HUES6 (cell line): ENCODE measurements at regions not wholly inside any gene's neighbourhood (a gene's known extent, or its start where the extent isn't known, plus 50 kb on each side); places are given as distances from the start of the nearest gene placed in this dataset.

Experiments
- H3K27ac ChIP-seq: 2 replicates; pipeline ENCODE4 v1.7.0; 2013; ENCODE audit warnings: low read depth, mild to moderate bottlenecking, low read length, inconsistent platforms
- H3K27me3 ChIP-seq: 2 replicates; pipeline ENCODE4 v1.6.1; 2013; ENCODE audit warnings: low read length; ENCODE audit not compliant: control insufficient read depth, insufficient read depth
- H3K36me3 ChIP-seq: 2 replicates; pipeline ENCODE4 v1.6.1; 2013; ENCODE audit warnings: low read length; ENCODE audit not compliant: control insufficient read depth, insufficient read depth
- H3K4me1 ChIP-seq: 2 replicates; pipeline ENCODE4 v1.6.1; 2013; ENCODE audit warnings: low read length; ENCODE audit not compliant: control insufficient read depth, insufficient read depth
- H3K4me3 ChIP-seq: 2 replicates; pipeline ENCODE4 v1.5.1; 2013; ENCODE audit warnings: low read depth, low read length
- H3K9ac ChIP-seq: one replicate; pipeline ENCODE4 v1.6.1; 2013; ENCODE audit warnings: mild to moderate bottlenecking, low read length
- H3K9me3 ChIP-seq: 2 replicates; pipeline ENCODE4 v1.6.1; 2013; ENCODE audit warnings: low read depth, low read length; ENCODE audit not compliant: control insufficient read depth, insufficient read depth

- H3K27ac ChIP-seq, result no peak overlapping the region
- H3K9ac ChIP-seq, result no peak overlapping the region
- H3K27me3 ChIP-seq, result no peaks in the 10 kb centered on the region
- H3K4me3 ChIP-seq, result no peak overlapping the region
- peaks cover 14% of the 10 kb centered on the region for H3K4me1 ChIP-seq
- no peaks in the 10 kb centered on the region for H3K36me3 ChIP-seq
- peaks cover 8% of the 10 kb centered on the region; the same call in 1 of the 2 replicates for H3K9me3 ChIP-seq
These were observed 110.5 kb downstream of the TOMM20 start for GRCh38 chr1:235018161-235018560.

GRCh38 chr1:235017719-235018118, 110.9 kb downstream of the TOMM20 start:
- Histone ChIP-seq H3K36me3 (no peaks in the 10 kb centered on the region), H3K27ac (no peak overlapping the region), H3K9ac (no peak overlapping the region), H3K9me3 (peaks cover 8% of the 10 kb centered on the region; the same call in 1 of the 2 replicates), H3K4me3 (no peak overlapping the region), H3K27me3 (no peaks in the 10 kb centered on the region), H3K4me1 (peaks cover 10% of the 10 kb centered on the region)

- Histone ChIP-seq H3K9me3 (peaks cover 8% of the 10 kb centered on the region; the same call in 1 of the 2 replicates), H3K9ac (no peak overlapping the region), H3K27me3 (no peaks in the 10 kb centered on the region), H3K36me3 (no peaks in the 10 kb centered on the region), H3K27ac (no peak overlapping the region), H3K4me3 (no peak overlapping the region), H3K4me1 (0 out of 2 replicates have a peak, but pooled peaks cover 5% of the 10 kb centered on the region)
These were observed 111.4 kb downstream of the TOMM20 start for GRCh38 chr1:235017191-235017590.

GRCh38 chr1:235015291-235015985, 113.2 kb downstream of the TOMM20 start:
- Histone ChIP-seq H3K9ac (no peak overlapping the region), H3K4me1 (0 out of 2 replicates have a peak, but pooled peaks cover 5% of the 10 kb centered on the region), H3K36me3 (no peaks in the 10 kb centered on the region), H3K9me3 (peaks cover 8% of the 10 kb centered on the region; the same call in 1 of the 2 replicates), H3K27ac (no peak overlapping the region), H3K27me3 (no peaks in the 10 kb centered on the region), H3K4me3 (no peak overlapping the region)

GRCh38 chr1:235014756-235015155, 113.9 kb downstream of the TOMM20 start:
- H3K9me3 ChIP-seq, result peaks cover 8% of the 10 kb centered on the region; the same call in 1 of the 2 replicates
- H3K4me1 ChIP-seq, result 0 out of 2 replicates have a peak, but pooled peaks cover 5% of the 10 kb centered on the region
- H3K9ac ChIP-seq, result no peak overlapping the region
- no peaks in the 10 kb centered on the region for H3K27me3 ChIP-seq
- no peak overlapping the region for H3K27ac ChIP-seq
- H3K36me3 ChIP-seq, result no peaks in the 10 kb centered on the region
- H3K4me3 ChIP-seq, result no peak overlapping the region

GRCh38 chr1:235013512-235013911, 115.1 kb downstream of the TOMM20 start:
- Histone ChIP-seq H3K9ac (no peak overlapping the region), H3K27ac (no peak overlapping the region), H3K36me3 (no peaks in the 10 kb centered on the region), H3K27me3 (no peaks in the 10 kb centered on the region), H3K4me3 (no peak overlapping the region), H3K9me3 (peaks cover 7% of the 10 kb centered on the region; the same call in 1 of the 2 replicates), H3K4me1 (0 out of 2 replicates have a peak, but pooled peaks cover 5% of the 10 kb centered on the region)

- 0 out of 2 replicates have a peak, but pooled peaks cover 5% of the 10 kb centered on the region for H3K4me1 ChIP-seq
- H3K36me3 ChIP-seq, result no peaks in the 10 kb centered on the region
- no peak overlapping the region for H3K4me3 ChIP-seq
- H3K9me3 ChIP-seq, result peaks cover 11% of the 10 kb centered on the region
- no peaks in the 10 kb centered on the region for H3K27me3 ChIP-seq
- H3K27ac ChIP-seq, result no peak overlapping the region
- no peak overlapping the region for H3K9ac ChIP-seq
These were observed 116.0 kb downstream of the TOMM20 start for GRCh38 chr1:235012436-235013210.

- Histone ChIP-seq H3K4me1 (0 out of 2 replicates have a peak, but pooled peaks cover 5% of the 10 kb centered on the region), H3K4me3 (no peak overlapping the region), H3K27ac (no peak overlapping the region), H3K27me3 (no peaks in the 10 kb centered on the region), H3K36me3 (no peaks in the 10 kb centered on the region), H3K9ac (no peak overlapping the region), H3K9me3 (peaks cover 12% of the 10 kb centered on the region)
These were observed 116.8 kb downstream of the TOMM20 start for GRCh38 chr1:235011599-235012435.

- no peaks in the 10 kb centered on the region for H3K36me3 ChIP-seq
- H3K9me3 ChIP-seq, result peaks cover 12% of the 10 kb centered on the region
- H3K9ac ChIP-seq, result no peak overlapping the region
- no peaks in the 10 kb centered on the region for H3K27me3 ChIP-seq
- H3K4me1 ChIP-seq, result 0 out of 2 replicates have a peak, but pooled peaks cover 5% of the 10 kb centered on the region
- no peak overlapping the region for H3K4me3 ChIP-seq
- H3K27ac ChIP-seq, result no peak overlapping the region
These were observed 117.5 kb downstream of the TOMM20 start for GRCh38 chr1:235011064-235011598.

GRCh38 chr1:235009561-235010306, 118.9 kb downstream of the TOMM20 start:
- H3K27ac ChIP-seq, result no peak overlapping the region
- H3K4me3 ChIP-seq, result no peak overlapping the region
- H3K36me3 ChIP-seq, result no peaks in the 10 kb centered on the region
- no peaks in the 10 kb centered on the region for H3K4me1 ChIP-seq
- no peaks in the 10 kb centered on the region for H3K27me3 ChIP-seq
- peaks cover 14% of the 10 kb centered on the region for H3K9me3 ChIP-seq
- no peak overlapping the region for H3K9ac ChIP-seq
